Upper lobe of left lung (tissue), 4 donors: ENCODE measurements at regions not wholly inside any gene's neighbourhood (a gene's known extent, or its start where the extent isn't known, plus 50 kb on each side); places are given as distances from the start of the nearest gene placed in this dataset.
"Not testable (repeated sequence)": the region's sequence is repeated elsewhere in the genome, so short reads cannot be mapped to it uniquely, and the experiment has no call there.

Source experiments
- POLR2AphosphoS5 ChIP-seq, 2 donors: sonication (generic); formaldehyde crosslinking; IDR thresholded peaks; one replicate each; pipeline ENCODE4 v1.5.1; 2017; ENCODE audit warnings: antibody characterized with exemption in 2 of 2
- TF ChIP-seq, protein P1 (sequence below), 6 experiments: fragments of 450-650 bp in 4 of 6; fragments of 200-600 bp in 2 of 6; sonication (generic) in 2 of 6; IDR thresholded peaks; one replicate each; pipeline ENCODE4 v1.5.1; 2016 to 2019; ENCODE audit warnings: antibody characterized with exemption in 6 of 6

DNA sequence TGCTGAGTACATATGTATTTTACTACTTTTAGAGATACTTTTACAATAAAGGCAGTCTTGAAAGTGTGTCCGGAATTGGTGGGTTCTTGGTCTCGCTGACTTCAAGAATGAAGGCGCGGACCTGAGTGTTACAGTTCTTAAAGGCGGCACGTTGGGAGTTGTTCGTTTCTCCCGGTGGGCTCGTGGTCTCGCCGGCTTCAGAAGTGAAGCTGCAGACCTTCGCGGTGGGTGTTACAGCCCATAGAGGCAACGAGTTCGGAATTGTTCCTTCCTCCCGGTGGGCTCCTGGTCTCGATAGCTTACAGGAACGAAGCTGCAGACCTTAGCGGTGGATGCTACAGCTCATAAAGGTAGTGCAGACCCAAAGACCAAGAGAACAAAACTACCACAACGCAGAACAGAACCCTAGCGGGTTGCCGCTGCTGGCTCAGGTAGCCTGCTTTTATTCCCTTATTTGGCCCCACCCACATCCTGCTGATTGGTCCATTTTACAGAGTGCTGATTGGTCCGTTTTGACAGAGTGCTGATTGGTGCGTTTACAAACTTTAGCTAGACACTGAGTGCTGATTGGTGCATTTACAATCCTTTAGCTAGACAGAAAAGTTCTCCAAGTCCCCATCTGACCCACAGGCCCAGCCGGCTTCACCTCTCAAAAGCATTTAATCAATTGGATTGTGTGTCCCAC lies 79.6 kb upstream of the KMT2C start:
- TF ChIP-seq, protein P1, sequence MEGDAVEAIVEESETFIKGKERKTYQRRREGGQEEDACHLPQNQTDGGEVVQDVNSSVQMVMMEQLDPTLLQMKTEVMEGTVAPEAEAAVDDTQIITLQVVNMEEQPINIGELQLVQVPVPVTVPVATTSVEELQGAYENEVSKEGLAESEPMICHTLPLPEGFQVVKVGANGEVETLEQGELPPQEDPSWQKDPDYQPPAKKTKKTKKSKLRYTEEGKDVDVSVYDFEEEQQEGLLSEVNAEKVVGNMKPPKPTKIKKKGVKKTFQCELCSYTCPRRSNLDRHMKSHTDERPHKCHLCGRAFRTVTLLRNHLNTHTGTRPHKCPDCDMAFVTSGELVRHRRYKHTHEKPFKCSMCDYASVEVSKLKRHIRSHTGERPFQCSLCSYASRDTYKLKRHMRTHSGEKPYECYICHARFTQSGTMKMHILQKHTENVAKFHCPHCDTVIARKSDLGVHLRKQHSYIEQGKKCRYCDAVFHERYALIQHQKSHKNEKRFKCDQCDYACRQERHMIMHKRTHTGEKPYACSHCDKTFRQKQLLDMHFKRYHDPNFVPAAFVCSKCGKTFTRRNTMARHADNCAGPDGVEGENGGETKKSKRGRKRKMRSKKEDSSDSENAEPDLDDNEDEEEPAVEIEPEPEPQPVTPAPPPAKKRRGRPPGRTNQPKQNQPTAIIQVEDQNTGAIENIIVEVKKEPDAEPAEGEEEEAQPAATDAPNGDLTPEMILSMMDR (IDR thresholded peaks at IDR 0.05): not testable (repeated sequence)
- TF ChIP-seq POLR2AphosphoS5 (IDR thresholded peaks at IDR 0.05): not testable (repeated sequence)
